Brain microvascular endothelial cell (primary cell): ENCODE measurements at regions not wholly inside any gene's neighbourhood (a gene's known extent, or its start where the extent isn't known, plus 50 kb on each side); places are given as distances from the start of the nearest gene placed in this dataset.
A peak's percentile ranks its signal among the peaks of the same experiment; 100 is the strongest.

Experiments
- DNase-seq: peaks from one replicate; pipeline ENCODE4 v3.0.0-alpha.2; 2020
- H3K27ac ChIP-seq: fragments of 250-450 bp; sonication (Bioruptor Pico); 2 replicates; pipeline ENCODE4 v1.5.1; 2020; ENCODE audit warnings: mild to moderate bottlenecking, moderate library complexity
- H3K27me3 ChIP-seq: fragments of 250-450 bp; sonication (Bioruptor Pico); replicated peaks from 2 replicates; pipeline ENCODE4 v1.5.1; 2020; ENCODE audit warnings: mild to moderate bottlenecking
- H3K36me3 ChIP-seq: fragments of 250-450 bp; sonication (Bioruptor Pico); replicated peaks from 2 replicates; pipeline ENCODE4 v1.5.1; 2020; ENCODE audit warnings: mild to moderate bottlenecking
- H3K4me3 ChIP-seq: 2 replicates; pipeline ENCODE4 v1.5.1; 2011; ENCODE audit warnings: low read depth, mild to moderate bottlenecking, control low read depth, low read length, moderate library complexity
- CTCF ChIP-seq: IDR thresholded peaks from 2 replicates; pipeline ENCODE4 v1.5.1; 2011; ENCODE audit warnings: low read depth, mild to moderate bottlenecking, moderate library complexity, low read length, control low read depth, inconsistent platforms; ENCODE audit errors: missing control alignments
- in situ Hi-C: cut with HindIII; loops from 2 replicates; pipeline ENCODE4 v1.10.0; 2017; ENCODE audit warnings: low sequenced_read_pairs, low pct_ligation_motif_present

DNA sequence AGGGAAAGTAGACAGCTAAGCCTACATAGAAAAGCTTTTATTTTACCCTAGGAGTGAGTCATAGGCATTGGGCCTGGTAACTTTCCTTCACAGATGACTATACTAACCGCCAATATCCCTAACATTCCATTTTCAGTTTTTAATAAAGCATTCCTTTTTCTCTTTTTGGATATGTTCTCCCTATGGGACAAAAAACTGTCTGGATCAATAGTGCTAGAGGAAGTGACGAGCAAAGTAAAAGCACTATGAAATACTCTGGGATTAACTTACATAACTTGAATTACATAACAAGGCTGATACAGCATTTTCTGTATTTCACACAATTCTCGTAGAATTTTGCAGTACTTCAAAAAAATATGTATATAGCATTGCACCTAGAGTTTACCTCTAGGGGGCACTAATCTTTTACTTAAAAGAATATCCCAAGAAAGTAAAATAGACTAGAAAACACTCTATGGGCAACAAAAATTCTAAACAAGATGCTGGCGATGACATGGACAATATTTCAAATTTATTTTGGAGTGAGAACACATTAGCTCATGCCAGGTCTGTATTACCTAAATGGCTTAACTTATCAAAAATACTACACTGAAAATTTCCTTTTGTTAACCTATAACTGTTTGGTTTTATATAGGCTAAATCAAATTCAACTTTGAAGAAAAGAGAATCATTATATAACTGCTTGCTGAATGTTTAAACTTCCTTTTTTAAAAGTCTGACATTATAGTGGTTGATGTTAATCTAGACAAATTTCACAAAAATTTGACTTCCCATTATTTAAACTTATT is 66.3 kb upstream of the DST start:
- in situ Hi-C loops = no loop called here
- Histone ChIP-seq H3K27ac (peak overlapping the region; percentile 61), H3K36me3 (no peaks in the 10 kb centered on the region), H3K4me3 (no peak overlapping the region), H3K27me3 (no peaks in the 10 kb centered on the region)
- TF ChIP-seq CTCF = peak; percentile 22
- DNase-seq = no peak

GRCh38 chr6:56706981-56707726 is 64.5 kb upstream of the DST start:
- Histone ChIP-seq H3K27me3 (no peaks in the 10 kb centered on the region), H3K27ac (no peak overlapping the region), H3K4me3 (no peak overlapping the region), H3K36me3 (no peaks in the 10 kb centered on the region)
- in situ Hi-C loops = no loop called here
- DNase-seq = no peak
- TF ChIP-seq CTCF = no peak

DNA sequence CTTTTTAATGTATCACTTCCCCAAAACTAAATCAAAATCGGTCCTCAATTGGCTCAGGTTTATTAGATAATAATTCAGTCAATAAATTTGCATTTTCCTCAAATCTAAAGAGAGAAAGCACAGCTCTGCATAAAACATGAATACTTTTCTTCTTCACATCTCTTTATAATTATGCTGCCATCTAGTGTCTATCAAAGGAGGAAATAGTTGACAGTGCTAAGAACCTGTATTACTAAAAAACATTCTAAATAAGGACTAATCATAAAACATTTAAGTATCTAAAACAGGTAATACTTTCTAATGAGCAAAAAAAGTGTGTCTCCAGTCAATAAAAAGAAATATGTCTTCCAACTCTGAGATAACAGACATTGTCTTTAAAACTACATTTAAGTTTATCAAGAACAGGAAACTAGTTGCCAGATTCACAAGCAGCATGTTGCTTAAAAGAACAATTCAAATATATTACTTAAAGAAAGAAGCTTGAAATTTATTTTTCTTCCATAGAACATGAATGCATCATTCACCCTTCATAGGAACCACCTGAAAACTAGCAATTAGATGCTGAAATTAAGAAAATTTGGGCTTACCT is 56.5 kb upstream of the DST start:
- DNase-seq = no peak
- in situ Hi-C loops = no loop called here
- no peaks in the 10 kb centered on the region for H3K27me3 ChIP-seq

DNA sequence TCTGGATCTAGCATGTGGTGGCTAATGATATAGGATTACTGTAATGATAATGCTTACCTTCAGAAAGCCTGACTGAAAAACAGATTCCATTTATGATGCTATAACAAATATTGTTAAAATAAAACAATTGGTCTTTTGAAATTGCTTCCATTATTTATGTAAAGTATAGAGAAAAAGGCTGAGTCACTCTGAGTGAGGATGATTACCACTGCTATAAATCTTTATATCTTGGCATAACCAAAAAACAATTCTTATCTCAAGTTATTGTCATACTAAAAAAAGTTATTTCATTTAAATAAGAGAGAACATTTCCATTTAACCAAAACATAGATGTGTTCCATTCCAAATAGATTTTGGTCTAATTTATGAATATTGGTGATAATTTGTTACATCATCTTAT is 53.0 kb upstream of the DST start:
- no peaks in the 10 kb centered on the region for H3K27me3 ChIP-seq
- no peak for TF ChIP-seq CTCF
- in situ Hi-C loops = no loop called here
- H3K27ac ChIP-seq = no peak overlapping the region
- no peak overlapping the region for H3K4me3 ChIP-seq
- H3K36me3 ChIP-seq = no peaks in the 10 kb centered on the region
- DNase-seq = no peak

More for the DNA sequence above, 56.5 kb upstream of the DST start:
- TF ChIP-seq CTCF = peak; percentile 23
- H3K4me3 ChIP-seq = no peak overlapping the region
- H3K27ac ChIP-seq = no peak overlapping the region
- H3K36me3 ChIP-seq = no peaks in the 10 kb centered on the region

DNA sequence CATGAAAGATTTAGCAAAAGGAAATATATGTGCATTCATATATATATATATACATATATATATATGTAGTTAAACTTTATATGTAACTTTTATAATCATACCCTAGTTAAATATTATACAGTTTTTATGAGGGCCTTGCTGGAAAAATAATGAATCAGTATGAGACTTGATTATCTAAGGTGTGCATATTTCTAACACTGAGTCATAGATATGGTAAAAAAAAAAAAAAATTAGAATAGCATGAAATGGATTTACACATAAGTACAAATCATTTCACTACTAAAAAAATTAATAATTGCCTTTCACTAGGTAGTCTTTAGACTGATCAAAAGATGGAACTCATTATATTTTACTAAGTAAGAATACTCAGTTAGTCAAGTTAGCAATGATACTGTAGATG is 51.3 kb upstream of the DST start:
- H3K27me3 ChIP-seq = no peaks in the 10 kb centered on the region
- no peak for DNase-seq
- H3K36me3 ChIP-seq = no peaks in the 10 kb centered on the region
- no peak overlapping the region for H3K4me3 ChIP-seq
- no peak for TF ChIP-seq CTCF
- in situ Hi-C loops = no loop called here
- no peak overlapping the region for H3K27ac ChIP-seq
